ENCODE measurements at regions not wholly inside any gene's neighbourhood (a gene's known extent, or its start where the extent isn't known, plus 50 kb on each side); places are given as distances from the start of the nearest gene placed in this dataset.

DNA sequence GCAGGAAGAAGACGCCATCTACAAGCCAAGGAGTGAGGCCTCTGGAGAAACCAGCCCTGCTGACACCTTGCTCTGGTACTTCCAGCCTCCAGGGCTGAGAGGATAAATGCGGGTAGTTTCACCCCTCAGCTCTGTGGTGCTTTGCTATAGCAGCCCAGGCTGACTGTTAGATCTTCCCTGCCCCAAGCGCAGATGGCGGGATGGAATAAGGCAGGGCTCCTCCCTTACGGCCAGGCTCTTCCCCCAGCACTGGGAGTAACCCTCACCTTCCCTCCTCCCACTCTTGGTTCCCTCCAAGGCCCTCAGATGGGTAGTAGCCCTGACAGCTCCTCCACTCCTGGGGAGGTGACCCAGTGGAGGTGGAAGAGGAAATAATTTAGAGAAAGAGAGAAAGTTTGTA is 285.1 kb downstream of the GADD45G start:
- TF ChIP-seq, protein P1, sequence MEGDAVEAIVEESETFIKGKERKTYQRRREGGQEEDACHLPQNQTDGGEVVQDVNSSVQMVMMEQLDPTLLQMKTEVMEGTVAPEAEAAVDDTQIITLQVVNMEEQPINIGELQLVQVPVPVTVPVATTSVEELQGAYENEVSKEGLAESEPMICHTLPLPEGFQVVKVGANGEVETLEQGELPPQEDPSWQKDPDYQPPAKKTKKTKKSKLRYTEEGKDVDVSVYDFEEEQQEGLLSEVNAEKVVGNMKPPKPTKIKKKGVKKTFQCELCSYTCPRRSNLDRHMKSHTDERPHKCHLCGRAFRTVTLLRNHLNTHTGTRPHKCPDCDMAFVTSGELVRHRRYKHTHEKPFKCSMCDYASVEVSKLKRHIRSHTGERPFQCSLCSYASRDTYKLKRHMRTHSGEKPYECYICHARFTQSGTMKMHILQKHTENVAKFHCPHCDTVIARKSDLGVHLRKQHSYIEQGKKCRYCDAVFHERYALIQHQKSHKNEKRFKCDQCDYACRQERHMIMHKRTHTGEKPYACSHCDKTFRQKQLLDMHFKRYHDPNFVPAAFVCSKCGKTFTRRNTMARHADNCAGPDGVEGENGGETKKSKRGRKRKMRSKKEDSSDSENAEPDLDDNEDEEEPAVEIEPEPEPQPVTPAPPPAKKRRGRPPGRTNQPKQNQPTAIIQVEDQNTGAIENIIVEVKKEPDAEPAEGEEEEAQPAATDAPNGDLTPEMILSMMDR (IDR thresholded peaks at IDR 0.05; ENCODE audit: insufficient read depth, low read length, poor library complexity, severe bottlenecking) = no peak
- no peak for TF ChIP-seq EZH2phosphoT487 (conservative IDR thresholded peaks at IDR 0.05; ENCODE audit: low read length)

Measured in SU-DHL-6 (cell line).